RKO (cell line): ENCODE measurements at regions not wholly inside any gene's neighbourhood (a gene's known extent, or its start where the extent isn't known, plus 50 kb on each side); places are given as distances from the start of the nearest gene placed in this dataset.
"Not testable (repeated sequence)": the region's sequence is repeated elsewhere in the genome, so short reads cannot be mapped to it uniquely, and the experiment has no call there.

Experiments
- DNase-seq: peaks from one replicate; pipeline ENCODE4 v3.0.0-alpha.2; 2016; ENCODE audit warnings: low spot score

DNA sequence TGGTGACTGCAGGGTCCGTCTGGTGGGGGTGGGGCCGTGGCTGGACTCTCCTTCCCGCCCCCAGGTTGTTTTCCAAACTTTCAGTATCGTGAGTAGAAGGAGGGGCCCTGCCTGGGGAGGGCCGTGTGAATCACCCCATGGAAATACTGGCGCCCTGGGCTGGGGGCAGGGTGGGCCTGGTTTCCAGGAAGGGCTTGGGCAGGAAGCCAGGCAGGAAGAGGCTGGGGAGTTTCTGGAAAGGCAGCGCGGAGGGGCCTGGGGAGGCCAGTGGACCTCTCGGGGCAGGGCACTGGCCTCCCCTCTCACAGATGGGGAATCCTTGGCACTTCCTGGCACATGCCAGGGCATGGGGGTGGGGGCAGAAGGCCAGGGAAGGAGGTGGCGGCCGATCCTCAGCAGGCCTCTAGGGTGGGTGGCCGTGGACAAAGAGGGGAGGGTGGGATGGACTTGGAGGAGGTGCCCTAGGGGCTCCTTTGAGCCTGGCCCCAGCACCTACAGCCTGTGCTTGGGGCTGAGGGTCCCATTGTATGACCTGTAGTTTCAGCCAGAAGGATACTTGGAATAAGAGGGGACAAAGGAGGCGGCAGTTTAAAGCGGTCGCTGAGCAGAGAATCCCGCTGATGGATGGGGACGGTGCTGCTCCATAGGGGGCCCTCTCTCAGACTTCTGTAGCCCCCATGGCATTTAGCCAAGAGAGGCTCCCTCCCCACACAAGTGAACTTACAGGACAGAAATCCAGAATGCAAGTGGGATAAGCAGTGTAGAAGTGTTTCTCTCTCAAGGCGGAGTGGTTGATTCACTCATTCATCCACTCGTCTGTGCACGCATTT, 56.5 kb upstream of the GATA2 start:
- no peak for DNase-seq

- no peak for DNase-seq
Measured at GRCh38 chr3:128548426-128549282, 55.7 kb upstream of the GATA2 start.

- no peak for DNase-seq
Measured at GRCh38 chr3:128548021-128548420, 55.0 kb upstream of the GATA2 start.

GRCh38 chr3:128547368-128547987, 54.5 kb upstream of the GATA2 start:
- peak; percentile 86 for DNase-seq

GRCh38 chr3:128546646-128547045, 53.6 kb upstream of the GATA2 start:
- DNase-seq: no peak

DNA sequence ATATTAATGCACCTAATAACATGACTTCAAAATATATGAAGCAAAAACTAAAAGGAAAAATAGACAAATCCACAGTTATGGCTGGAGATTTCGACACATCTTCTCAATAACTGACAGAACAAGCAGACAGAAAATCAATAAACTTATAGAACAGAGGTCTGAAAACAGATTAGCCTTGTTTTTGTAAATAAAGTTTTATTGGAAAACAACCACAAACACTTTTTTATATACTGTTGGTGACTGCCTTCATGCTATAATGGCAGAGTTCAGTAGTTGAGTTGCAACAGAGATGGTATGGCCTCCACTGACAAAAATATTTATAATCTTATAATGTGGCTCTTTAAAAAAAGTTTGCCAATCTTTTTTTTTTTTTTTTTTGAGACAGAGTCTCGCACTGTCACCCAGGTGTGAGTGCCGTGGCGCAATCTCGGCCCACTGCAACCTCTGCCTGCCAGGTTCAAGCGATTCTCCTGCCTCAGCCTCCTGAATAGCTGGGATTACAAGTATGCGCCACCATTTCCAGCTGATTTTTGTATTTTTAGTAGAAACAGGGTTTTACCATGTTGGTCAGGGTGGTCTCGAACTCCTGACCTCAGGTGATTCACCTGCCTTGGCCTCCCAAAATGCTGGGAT, 52.2 kb upstream of the GATA2 start:
- no peak for DNase-seq

GRCh38 chr3:128544190-128544589, 51.2 kb upstream of the GATA2 start:
- no peak for DNase-seq

- DNase-seq: not testable (repeated sequence)
Measured at GRCh38 chr3:128543570-128544174, 50.7 kb upstream of the GATA2 start.
